A673 (cell line): ENCODE measurements at regions not wholly inside any gene's neighbourhood (a gene's known extent, or its start where the extent isn't known, plus 50 kb on each side); places are given as distances from the start of the nearest gene placed in this dataset.

ENCODE experiments used
- BruUV-seq: library from RNA; stranded (reverse); fragments of 400-500 nt; replicated peaks from 2 replicates; lab custom pipeline; 2021; lab: Mats Ljungman, UMichigan
- CTCF ChIA-PET: fragments of 300-600 bp; sonication (Branson Sonifier 250); formaldehyde crosslinking; loops from one replicate; lab custom pipeline; 2022; ENCODE audit warnings: antibody characterized with exemption; lab: Charles Lee
- POLR2A ChIA-PET: fragments of 300-600 bp; sonication (Branson Sonifier 250); formaldehyde crosslinking; loops from one replicate; lab custom pipeline; 2022; ENCODE audit warnings: antibody characterized with exemption; ENCODE audit not compliant: low non-redundant PET; lab: Charles Lee
- DNase-seq: peaks from one replicate; pipeline ENCODE4 v3.0.0-alpha.2; 2015; ENCODE audit warnings: low spot score
- H3K27ac ChIP-seq: fragments of 200-600 bp; sonication (generic); 2 replicates; pipeline ENCODE4 v1.5.1; 2016; ENCODE audit warnings: mixed run types, low read depth, mild to moderate bottlenecking, mixed read lengths, antibody characterized with exemption, low read length; ENCODE audit not compliant: poor library complexity, severe bottlenecking
- H3K27me3 ChIP-seq: fragments of 200-600 bp; sonication (generic); replicated peaks from 2 replicates; pipeline ENCODE4 v1.6.1; 2017; ENCODE audit warnings: mixed run types, low read depth, mild to moderate bottlenecking, mixed read lengths, antibody characterized with exemption, low read length; ENCODE audit not compliant: insufficient read depth, poor library complexity
- H3K36me3 ChIP-seq: fragments of 200-600 bp; sonication (generic); 2 replicates; pipeline ENCODE4 v1.6.1; 2016; ENCODE audit warnings: mixed run types, mild to moderate bottlenecking, mixed read lengths, antibody characterized with exemption, low read length; ENCODE audit not compliant: insufficient read depth, poor library complexity, severe bottlenecking
- H3K4me1 ChIP-seq: fragments of 200-600 bp; sonication (generic); 2 replicates; pipeline ENCODE4 v1.6.1; 2017; ENCODE audit warnings: mixed run types, mild to moderate bottlenecking, mixed read lengths, antibody characterized with exemption, low read length; ENCODE audit not compliant: insufficient read depth, poor library complexity, severe bottlenecking
- H3K4me3 ChIP-seq: fragments of 200-600 bp; sonication (generic); 2 replicates; pipeline ENCODE4 v1.5.1; 2016; ENCODE audit warnings: low read depth, mixed run types, mild to moderate bottlenecking, mixed read lengths, low read length; ENCODE audit not compliant: poor library complexity, severe bottlenecking
- H3K9me3 ChIP-seq: fragments of 200-600 bp; sonication (generic); 2 replicates; pipeline ENCODE4 v1.6.1; 2016; ENCODE audit warnings: mixed run types, low read depth, mild to moderate bottlenecking, mixed read lengths, antibody characterized with exemption, low read length; ENCODE audit not compliant: poor library complexity, severe bottlenecking
- CTCF ChIP-seq: fragments of 300-800, 200-600 bp; sonication (generic); conservative IDR thresholded peaks from 2 replicates; pipeline ENCODE4 v1.5.1; 2017; ENCODE audit warnings: low read depth, mild to moderate bottlenecking, antibody characterized with exemption, low read length, moderate library complexity, mixed read lengths
- EZH2 ChIP-seq: fragments of 200-600 bp; sonication (generic); IDR thresholded peaks from 2 replicates; pipeline ENCODE4 v1.6.1; 2017; ENCODE audit warnings: borderline replicate concordance, low read depth, mild to moderate bottlenecking, mixed read lengths, antibody characterized with exemption, low read length; ENCODE audit not compliant: poor library complexity, severe bottlenecking
- intact Hi-C: fragments of 100-400 bp; cut with micrococcal nuclease; formaldehyde crosslinking; loops from one replicate; pipeline ENCODE4 v1.10.0; 2022; ENCODE audit not compliant: unreplicated experiment

GRCh38 chr11:30698425-30698824, 112.3 kb upstream of the MPPED2 start:
- H3K27ac ChIP-seq: no peak overlapping the region
- ChIA-PET CTCF (no interaction called here), POLR2A (no interaction called here)
- TF ChIP-seq EZH2 (no peak), CTCF (no peak)
- no peaks in the 10 kb centered on the region for H3K4me1 ChIP-seq
- H3K9me3 ChIP-seq: no peaks in the 10 kb centered on the region
- no TSS peak for BruUV-seq
- H3K27me3 ChIP-seq: no peaks in the 10 kb centered on the region
- intact Hi-C loops: no loop called here
- H3K36me3 ChIP-seq: no peaks in the 10 kb centered on the region
- no peak overlapping the region for H3K4me3 ChIP-seq
- no peak for DNase-seq

DNA sequence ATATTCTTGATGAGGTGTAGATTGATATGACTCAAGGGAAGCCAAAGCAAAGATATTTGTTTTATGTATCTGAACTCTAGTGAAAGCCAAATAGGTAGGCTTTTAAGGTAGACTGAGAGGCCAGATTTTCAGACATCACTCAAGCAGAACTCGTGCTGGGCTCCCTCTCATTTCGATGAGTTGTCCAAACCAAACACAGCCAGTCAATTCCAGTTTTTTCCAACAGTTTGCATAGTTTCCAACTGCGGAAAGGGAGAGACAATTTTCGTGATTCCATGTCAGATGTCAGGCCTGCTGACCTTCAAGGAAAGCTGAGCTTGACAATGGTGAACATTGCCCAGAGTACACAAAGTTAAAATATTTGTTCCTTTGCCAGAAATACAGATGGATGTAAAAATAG, 110.9 kb upstream of the MPPED2 start:
- intact Hi-C loops: no loop called here
- no peaks in the 10 kb centered on the region for H3K36me3 ChIP-seq
- no peak for DNase-seq
- CTCF ChIA-PET: no interaction called here
- POLR2A ChIA-PET: no interaction called here
- no peaks in the 10 kb centered on the region for H3K9me3 ChIP-seq
- H3K27me3 ChIP-seq: no peaks in the 10 kb centered on the region
- H3K4me3 ChIP-seq: no peak overlapping the region
- no peak overlapping the region for H3K27ac ChIP-seq
- BruUV-seq: no TSS peak
- no peak for TF ChIP-seq CTCF
- no peak for TF ChIP-seq EZH2
- no peaks in the 10 kb centered on the region for H3K4me1 ChIP-seq

DNA sequence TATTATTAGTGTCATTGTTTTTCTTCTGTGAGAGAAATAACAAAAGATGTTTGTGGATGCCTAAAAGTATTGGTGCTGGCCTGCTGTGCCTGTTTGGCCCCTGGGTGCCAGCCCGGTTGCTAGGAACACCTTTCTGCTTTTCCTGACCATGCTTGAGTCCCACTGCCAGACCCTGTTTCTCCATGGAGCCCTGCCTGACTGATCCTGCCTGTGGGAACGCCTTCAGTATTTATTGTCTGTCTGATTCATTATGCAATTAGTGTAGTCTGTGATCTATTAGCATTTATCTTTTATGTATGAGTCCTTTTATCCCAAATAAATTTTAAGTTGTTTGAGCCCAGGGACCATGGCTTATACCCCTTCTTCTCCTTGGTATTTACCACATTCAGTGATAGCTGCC, 98.6 kb upstream of the MPPED2 start:
- Histone ChIP-seq H3K36me3 (no peaks in the 10 kb centered on the region), H3K27ac (no peak overlapping the region), H3K4me1 (no peaks in the 10 kb centered on the region), H3K4me3 (no peak overlapping the region), H3K9me3 (no peaks in the 10 kb centered on the region), H3K27me3 (no peaks in the 10 kb centered on the region)
- POLR2A ChIA-PET: no interaction called here
- no peak for DNase-seq
- TF ChIP-seq EZH2 (no peak), CTCF (no peak)
- BruUV-seq: no TSS peak
- CTCF ChIA-PET: no interaction called here
- intact Hi-C loops: no loop called here
